Stimulated activated CD8-positive, alpha-beta memory T cell treated with anti-CD3 and anti-CD28 coated beads, Interleukin-7, amount 100 ng/mL, for 4 hours (primary cell): ENCODE measurements at regions not wholly inside any gene's neighbourhood (a gene's known extent, or its start where the extent isn't known, plus 50 kb on each side); places are given as distances from the start of the nearest gene placed in this dataset.

Source experiments
- DNase-seq, 2 donors: peaks; one replicate each; pipeline ENCODE4 v3.0.0-alpha.2; 2020; ENCODE audit warnings: low read depth in 2 of 2

DNA sequence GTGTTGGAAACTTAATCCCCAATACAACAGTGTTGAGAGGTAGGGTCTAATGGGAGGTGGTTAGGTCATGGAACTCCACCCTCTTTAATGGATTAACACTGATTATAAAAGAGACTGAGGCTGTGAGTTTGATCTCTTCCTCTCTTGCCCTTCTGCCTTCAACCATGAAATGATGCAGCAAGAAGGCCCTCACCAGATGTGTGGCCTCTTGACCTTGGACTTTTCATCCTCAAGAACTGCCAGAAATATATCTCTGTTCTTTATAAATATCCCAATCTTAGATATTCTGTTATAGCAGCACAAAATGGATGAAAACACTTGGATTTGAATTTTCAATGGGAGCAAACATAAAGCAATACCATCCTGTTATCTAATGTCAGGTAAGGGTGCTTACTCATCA is 67.6 kb downstream of the NMUR2 start:
- DNase-seq: no peak

DNA sequence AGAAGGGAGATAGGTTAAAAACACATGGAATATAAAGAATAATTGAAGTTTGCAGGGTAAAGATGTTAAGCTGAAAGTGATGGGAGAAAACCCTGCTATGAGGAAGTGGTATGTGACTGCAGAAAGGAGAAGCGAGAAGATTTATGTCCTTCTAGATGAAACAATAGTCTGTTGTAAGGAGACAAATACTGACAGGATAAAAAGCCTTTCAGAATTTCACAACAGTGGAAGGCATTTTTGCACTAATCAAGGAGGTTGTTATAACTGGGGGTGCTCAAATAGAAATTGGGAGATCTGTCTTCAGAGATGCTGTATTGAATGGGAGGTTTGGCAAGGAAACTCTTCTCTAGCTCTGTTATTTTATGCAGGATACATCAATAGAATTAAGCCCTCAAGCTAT is 69.6 kb downstream of the NMUR2 start:
- DNase-seq: no peak

DNA sequence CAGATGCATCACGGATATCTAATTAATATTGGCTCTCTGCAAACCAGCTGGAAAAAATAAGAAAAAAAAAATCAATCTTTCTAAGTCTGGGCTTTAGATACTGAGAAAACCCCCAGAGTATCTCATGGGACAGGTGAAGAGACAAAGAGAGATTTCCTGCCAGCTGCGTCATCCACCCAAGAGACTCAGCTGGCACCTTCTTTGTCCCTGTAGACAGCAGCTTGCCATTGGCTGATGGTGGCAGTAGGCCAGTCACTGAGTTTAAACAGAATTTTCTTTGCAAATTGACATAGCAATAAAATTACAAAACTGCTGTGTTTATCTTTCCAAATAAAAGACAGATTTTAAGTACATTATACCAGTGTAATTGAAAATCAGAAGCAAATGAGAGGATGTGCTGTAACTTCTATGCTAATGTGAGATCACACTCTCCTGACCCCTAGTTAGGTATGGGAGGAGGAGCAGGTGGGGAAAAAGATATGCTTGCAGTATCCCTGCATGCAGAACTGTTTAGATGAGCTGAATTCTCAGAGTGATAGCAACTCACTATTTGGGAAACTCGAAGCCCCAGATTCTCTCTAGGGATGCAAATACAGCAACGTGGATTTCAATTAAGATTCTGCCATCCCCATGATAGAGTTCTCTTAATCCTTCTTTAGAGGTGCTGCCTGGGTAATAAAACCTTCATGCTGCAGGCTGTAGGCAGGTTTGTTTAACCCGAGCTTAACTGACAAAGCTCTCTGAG is 72.2 kb downstream of the NMUR2 start:
- no peak for DNase-seq

DNA sequence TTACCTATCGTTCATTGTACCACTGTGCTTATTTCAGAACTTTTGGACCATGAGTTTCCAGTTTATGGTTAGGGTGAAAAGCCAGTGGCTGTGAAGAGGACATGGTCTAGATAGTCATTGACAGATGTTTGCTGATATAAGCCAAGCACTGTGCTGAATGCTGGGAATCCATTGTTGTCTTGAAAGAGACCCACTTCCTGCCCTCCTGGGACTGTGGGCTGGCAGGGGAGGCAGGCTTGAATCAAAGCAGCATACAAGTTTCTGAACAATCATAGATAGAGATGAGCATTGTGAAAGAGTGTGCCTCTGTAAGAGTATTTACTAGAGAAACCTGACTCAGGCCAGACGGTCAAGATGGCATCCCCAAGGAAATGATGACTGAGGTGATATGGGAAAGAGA is 73.4 kb downstream of the NMUR2 start:
- DNase-seq: no peak

DNA sequence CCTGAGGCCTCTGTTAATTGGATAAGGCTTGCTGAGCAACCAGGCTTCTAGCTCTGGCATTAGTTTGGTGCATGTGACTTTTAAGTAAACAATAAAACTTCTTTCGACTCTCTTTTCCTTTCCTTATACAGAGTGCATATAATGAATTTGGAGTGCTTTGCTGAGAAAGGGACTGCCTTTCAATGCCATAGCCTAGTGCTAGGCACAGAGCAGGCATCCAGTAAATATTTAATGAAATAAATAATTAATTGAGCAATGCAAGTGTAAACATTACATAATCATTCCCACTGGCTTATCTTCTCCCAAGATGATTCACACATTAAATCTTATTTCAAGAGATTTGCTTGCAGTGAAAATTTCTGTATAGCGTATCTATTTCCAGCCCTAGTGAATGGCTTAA is 74.1 kb downstream of the NMUR2 start:
- DNase-seq: no peak

DNA sequence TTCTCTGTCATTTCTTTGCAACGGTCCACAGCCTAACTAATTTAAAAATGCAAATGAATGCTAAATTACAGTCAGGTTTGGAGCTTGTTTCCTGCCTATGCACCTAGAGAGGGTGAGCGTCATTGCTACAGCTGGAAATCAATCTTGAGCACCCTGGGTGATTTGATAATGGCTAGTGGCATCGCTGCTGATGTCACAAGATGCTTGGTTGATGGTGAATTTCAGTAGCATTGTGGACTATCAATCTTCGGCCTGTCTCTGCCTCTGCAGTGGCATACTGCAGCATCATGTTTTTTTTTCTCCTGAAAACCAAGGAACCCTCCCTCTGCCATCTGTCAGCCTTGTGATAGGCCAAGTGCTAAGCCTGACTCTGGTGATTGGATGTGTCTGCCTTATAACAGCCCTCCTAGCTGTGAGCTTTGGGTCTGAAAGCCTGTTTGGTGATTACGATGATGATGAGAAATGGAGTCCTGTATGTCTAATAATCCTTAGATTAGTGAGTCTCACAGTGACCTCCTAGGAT is 75.3 kb downstream of the NMUR2 start:
- DNase-seq: no peak

DNA sequence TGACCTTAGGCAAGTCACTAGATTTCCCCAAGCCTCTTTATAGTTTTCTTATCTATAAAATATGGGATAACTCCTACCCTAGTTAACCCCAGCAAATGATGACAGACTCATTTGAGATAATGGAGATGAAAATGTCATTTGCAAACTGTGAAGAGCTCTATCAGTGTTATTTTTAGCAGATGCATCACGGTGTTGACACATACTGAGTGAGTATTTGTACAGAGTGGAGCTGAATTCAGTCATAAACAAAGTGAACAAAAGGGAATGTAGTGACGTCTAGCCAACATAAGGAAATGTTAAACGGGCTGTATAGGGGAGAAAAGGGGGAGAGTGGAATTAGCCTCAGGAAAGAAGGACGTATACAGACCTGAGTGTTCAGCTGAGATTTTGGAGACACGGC is 75.9 kb downstream of the NMUR2 start:
- DNase-seq: no peak

DNA sequence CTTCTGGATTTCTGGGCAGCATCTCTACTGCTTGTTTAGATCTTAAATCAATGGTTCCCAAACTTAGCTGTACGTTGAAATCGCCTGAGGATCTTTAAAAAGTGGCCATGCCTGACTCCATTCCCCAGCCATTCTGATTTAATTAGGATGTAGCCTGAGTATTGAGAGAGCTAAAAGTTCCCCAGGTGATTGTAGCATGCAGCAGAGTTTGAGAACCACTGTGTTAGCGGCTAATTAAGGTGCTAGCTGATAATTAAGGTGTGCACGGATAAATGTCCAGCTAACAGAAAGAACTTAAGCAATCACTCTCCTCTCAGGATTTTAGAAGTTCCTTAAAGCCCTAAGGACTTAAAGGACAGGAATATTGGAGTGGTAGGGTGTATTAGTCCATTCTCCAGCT is 89.1 kb downstream of the NMUR2 start:
- no peak for DNase-seq

DNA sequence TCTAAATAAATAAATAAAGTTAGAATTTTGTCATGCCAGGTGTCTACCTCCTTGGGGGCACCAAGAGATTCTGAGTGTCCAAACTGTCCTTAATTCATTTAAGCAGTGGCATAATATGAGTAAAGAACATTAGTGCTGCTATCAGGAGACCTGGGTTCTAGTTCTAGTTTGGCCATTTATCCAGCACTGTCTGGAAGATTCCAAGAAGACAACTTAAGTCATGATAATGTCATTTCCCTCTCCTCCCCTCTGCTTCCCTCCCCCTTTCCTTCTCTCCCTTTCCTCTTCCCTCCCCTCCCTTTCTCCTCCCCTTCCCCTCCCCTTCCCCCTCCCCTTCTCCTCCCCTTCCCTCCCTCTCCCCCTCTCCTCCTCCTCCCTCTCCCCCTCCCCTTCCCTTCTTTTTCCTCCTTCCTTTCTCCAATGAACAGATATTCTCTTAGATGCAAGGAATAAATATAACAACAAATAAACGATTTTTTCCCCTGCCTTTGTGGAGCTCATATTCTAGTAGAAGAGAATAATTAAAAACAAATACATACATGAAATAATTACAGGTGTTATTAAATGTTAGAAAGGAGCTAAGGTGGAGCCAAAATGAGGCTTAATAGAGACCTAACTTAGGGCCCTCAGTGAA is 90.8 kb downstream of the NMUR2 start:
- DNase-seq: no peak

DNA sequence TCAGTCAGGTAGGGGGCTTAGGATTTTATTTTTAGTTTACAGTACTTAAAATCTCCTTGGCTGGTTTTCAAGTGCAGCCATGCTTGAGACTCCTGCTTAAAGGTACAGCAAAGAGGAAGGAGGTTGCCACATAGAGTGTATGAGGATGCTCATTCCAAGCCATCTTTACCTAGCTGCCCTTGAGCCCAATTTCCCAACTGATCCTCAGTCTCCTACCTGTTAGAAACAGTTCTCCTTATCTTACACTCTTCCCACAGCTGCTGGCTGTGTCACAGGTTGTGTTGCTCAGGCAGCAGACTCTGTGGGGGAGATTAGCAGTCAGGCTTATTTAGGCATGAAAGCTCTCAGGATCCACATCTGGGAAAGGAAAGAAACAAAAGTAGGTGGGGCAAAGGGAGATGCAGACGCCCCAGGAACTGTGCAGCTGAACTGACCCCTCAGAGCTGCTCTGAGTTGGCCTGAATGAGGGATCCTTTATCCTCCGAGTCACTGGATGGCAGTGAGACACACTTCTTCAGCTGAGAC is 95.1 kb downstream of the NMUR2 start:
- no peak for DNase-seq

DNA sequence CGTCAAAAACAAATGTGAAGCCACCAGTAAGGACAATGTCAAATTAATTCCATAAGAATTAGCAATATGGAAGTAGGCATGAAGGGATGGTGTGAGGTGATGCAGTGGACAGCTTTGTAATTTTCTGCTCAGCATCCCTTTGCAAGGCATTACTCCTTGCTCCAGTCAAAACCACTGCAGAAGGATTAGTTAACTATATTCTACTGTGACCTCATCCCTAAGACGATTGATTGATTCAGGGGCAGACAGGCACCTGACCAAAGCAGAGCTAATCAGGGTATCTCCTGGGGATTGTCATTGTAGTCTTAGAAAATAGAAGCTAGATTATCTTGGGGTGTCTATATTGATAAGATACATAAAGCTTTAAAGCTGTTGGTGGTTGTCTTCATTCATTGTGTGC is 98.7 kb downstream of the NMUR2 start:
- no peak for DNase-seq

DNA sequence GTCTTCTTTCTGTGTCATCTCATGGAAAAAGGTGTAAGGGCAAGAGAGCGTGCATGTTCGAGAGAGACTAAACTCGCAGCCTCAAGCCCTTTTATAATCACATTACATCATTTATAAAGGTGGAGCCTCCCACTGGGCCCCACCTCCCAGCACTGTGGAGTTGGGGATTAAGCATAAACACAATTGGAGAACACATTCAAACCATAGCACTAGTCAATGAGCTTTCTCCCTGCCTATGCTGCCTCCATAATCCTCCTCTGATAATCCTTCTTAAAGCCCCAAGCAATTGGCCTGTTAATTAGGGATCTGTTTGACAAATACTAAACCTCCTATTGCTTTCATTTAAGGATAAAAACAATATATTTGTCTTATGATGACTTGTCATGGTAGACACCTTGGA is 99.6 kb downstream of the NMUR2 start:
- DNase-seq: no peak

DNA sequence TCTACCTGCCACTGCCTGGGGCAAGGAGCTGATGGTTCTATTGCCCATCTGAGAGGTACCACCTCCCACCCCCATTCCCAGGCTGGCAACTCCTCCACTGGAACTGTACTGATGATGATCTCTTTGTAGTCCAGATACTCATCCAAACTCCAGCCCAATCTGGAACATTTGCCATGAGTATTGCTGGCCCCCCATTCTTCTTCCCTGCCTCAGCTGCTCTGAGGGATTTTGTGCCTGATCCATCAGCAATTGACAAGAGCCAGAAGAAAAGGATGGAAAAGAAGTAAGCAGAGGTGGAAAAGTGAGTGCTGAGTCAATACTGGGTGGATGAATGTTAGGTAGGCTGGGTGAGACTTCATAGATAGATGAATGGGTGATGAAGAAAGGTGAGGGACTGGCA is 101.2 kb downstream of the NMUR2 start:
- DNase-seq: no peak

DNA sequence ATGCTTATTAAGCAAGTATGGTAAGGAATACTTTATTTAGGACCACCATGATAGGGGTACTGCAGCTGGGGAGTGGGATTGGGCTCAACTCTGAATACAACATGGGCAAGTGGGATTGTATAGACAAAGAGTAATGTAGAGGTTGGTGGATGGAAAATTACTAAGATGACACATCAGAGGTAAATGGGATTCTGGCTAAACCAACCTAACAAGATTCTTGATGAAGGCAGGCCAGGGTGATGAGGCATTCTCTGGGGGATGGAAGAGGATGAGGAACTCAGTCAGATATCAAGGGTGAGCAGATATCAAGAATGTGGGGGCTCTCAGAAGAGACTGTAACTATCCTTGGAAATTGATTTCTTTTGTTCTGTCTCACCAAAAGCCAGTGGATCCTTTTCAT is 107.2 kb downstream of the NMUR2 start:
- DNase-seq: no peak

DNA sequence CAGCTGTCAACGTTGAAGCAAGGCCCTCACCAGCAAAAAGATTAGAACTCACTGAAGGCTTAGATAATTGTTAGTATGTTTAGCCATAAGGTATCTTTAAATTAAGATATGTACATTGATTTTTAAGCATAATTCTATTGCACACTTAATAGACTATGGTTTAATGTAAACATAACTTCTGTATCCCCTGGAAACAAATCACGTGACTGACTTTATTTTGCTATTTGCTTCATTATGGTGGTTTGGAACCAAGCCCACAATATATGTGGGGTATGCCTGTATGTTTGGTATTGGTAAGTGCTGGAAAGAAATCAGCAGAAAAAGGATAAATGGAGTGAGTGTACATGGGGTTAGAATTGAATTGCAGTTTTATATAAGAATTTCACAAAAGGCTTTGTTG is 111.9 kb downstream of the NMUR2 start:
- no peak for DNase-seq

DNA sequence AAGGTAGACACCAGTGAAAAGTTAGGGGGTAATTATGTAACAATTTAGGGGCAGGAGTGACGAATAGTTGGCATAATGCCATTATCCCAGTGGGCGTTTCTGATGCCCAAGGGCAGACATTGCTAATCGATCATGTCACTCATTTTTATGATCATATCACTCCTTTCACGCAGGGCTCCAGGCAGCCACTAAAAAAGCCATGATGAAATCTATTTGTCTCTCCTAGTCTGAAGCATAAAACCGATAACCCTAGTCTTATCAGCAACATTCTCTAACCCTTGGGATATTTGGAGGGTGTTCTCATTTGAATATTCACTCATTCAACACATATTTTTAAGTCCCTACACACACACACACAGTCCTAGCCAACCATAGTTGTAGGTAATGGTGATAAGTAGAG is 114.9 kb downstream of the NMUR2 start:
- no peak for DNase-seq

DNA sequence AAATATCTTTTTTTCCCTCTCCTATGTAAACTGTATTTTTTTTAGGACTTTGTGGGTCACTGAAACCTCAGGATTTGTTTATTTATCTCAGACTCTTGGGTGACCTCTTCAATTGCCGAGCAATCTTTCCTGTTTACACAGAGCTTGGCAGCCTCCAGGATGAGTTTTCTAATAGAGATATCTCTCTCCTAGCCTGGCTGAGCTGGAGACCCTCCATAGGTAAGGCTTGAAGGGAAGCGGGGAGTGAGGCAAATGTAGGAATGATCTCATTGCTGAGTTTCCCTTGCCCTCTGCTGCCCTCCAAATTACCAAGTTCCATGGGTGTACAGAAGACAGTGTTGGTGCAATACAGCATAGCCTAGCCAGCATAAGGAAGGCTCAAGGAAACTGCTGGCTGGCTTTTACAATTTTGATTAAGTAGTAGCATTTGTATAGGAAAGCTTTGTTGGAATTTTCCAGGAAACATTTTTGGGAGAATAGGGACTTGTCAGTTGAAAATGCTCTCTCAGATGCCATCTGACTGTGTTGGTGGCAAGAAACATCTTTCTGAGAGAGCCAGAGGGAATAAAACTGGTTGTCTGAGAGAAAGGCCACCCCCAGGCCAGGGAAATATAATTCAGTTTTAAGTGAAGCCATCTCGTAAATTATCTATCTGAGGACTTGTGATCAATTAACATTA is 116.0 kb downstream of the NMUR2 start:
- no peak for DNase-seq

DNA sequence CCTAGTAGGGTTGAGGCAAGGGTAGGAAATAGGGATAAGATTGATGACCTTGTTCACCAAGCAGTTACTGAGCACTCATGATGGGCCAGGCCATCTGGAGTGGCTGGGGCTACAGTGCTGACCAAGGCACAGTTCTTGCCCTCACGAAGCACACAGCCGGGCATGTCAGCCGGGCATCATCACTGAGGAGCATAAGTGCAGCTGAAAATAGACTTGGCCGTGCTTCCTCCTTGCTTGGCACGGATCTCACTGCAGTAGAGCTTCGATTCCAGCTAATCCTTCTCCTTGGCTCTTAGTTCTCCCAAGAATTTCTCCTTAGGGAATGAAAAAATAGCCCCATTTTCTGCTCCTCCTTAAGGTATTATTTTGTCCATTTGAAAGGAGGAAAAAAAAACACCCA is 116.6 kb downstream of the NMUR2 start:
- no peak for DNase-seq

DNA sequence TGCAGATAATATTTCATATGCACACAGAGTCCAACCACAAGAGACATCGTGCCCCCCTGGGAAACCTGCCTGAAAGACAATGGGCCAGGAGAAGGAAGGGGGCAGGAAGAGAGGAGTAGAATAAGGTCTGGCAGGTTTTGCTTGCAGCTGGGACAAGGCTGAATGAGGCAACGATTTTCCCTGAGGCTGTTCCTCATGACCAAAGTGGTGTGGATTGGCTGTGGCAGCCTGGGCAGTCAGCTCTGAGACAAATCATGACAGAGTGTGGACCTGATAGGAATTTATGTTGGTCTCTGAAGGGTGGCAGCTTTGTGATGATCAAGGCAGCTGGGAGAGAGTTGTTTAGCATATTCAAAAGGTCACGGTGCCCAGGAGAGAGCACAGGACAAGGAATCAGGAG is 119.3 kb downstream of the NMUR2 start:
- no peak for DNase-seq

DNA sequence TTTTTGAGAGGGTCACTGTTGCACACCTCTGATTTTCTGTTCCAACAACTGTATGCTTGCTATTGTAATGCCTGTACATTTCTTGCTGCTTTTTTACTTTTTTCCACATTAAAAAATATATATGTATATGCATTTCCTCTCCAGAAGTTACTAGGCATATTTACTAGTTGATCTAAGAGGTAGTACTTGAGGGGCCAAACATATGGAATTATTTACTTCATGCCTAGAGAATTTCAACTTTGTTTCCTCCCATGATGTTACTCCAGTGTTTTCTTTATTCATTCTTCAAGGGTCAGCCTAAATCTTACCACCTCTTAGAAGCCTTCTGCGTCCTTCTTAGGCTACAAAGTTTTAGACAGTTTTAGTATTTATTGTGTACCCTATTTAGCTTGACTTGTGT is 122.7 kb downstream of the NMUR2 start:
- DNase-seq: no peak

DNA sequence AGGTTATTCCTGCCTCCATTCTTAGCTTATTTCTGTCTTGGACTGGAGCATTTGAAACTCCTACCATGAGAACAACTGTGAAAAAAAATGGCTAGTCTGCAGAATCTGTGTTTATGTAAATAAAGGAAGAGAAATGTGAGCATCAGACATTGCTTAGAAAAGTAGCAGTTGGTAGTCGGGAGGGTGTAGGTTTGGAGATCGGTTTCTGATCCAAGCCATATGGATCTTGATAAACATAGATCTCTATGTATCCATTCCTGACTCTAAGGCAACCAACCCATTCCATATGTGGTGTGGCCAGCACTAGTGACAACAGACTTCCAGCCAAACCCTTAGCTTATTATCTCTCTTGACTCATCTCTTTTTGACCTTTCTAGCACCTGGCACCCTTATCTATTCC is 127.1 kb downstream of the NMUR2 start:
- DNase-seq: no peak

DNA sequence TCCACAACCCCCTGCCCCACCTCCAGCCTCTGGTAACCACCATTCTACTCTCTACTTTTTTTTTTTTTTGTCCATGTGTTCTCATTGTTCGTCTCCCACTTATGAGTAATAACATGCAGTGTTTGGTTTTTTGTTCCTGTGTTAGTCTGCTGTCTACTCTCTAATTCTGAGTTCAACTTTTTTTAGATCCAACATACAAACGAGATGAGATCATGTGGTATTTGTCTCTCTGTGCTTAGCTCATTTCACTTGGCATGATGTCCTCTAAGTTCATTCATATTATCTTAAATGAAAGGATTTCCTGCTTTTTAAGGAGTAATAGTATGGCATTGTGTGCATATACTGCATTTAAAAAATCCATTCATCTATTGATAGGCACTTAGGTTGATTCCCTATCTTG is 130.9 kb downstream of the NMUR2 start:
- DNase-seq: no peak

DNA sequence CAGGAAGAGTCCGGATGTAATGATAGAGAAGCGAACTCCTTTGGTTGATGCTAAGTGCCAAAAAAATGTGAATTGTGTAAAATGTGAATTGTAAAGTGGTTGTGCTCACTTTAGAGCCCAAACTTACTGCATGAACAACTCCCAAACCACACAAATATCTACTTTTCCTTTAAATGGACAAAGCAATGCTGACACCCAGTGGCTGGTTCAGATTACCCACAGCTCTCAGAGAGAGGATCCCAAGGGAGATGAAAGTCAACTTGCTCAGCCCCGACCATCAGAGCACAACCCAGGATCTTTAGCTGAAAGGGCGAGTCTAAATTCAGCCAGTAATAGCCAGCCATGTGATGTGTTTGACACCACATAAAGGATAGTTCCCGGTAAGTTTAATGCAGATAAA is 133.7 kb downstream of the NMUR2 start:
- DNase-seq: no peak
